ENCODE measurements at regions not wholly inside any gene's neighbourhood (a gene's known extent, or its start where the extent isn't known, plus 50 kb on each side); places are given as distances from the start of the nearest gene placed in this dataset.

- no peak for TF ChIP-seq EP300 (IDR thresholded peaks at IDR 0.05)
- no peak for TF ChIP-seq HDAC2 (IDR thresholded peaks at IDR 0.05)
- TF ChIP-seq, protein P1, sequence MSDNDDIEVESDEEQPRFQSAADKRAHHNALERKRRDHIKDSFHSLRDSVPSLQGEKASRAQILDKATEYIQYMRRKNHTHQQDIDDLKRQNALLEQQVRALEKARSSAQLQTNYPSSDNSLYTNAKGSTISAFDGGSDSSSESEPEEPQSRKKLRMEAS (IDR thresholded peaks at IDR 0.05) = no peak
These were observed 995.9 kb upstream of the ADGRB3 start for GRCh38 chr6:67639161-67639560.

Measured in A549 (cell line).